Esophagus muscularis mucosa (tissue), 3 donors: ENCODE measurements at regions not wholly inside any gene's neighbourhood (a gene's known extent, or its start where the extent isn't known, plus 50 kb on each side); places are given as distances from the start of the nearest gene placed in this dataset.

Experiments
- CTCF ChIP-seq, 3 experiments: fragments of 200-600 bp in 2 of 3; fragments of 450-650 bp in 1 of 3; sonication (generic) in 2 of 3; IDR thresholded peaks; one replicate each; pipeline ENCODE4 v1.5.1; 2017 to 2019; ENCODE audit warnings: antibody characterized with exemption in 3 of 3, mild to moderate bottlenecking in 2 of 3, moderate library complexity in 1 of 3
- POLR2AphosphoS5 ChIP-seq, 2 donors: sonication (generic); formaldehyde crosslinking; IDR thresholded peaks; one replicate each; pipeline ENCODE4 v1.6.1; 2017; ENCODE audit warnings: antibody characterized with exemption in 2 of 2

GRCh38 chr5:101091902-101092301, 188.8 kb upstream of the ST8SIA4 start:
- TF ChIP-seq CTCF (IDR thresholded peaks at IDR 0.05) (no peak), POLR2AphosphoS5 (IDR thresholded peaks at IDR 0.05) (no peak)
